Mucosa of descending colon (tissue), 3 donors: ENCODE measurements at regions not wholly inside any gene's neighbourhood (a gene's known extent, or its start where the extent isn't known, plus 50 kb on each side); places are given as distances from the start of the nearest gene placed in this dataset.

ENCODE experiments used
- ATAC-seq: fragments of 200-7000 bp; cut with Tn5 transposase; one replicate; pipeline ENCODE4 v1.9.1; 2020; ENCODE audit warnings: mild to moderate bottlenecking, moderate library complexity
- DNase-seq, 3 donors: peaks; one replicate each; pipeline ENCODE4 v3.0.0-alpha.2; 2020
- H3K36me3 ChIP-seq: fragments of 200-600 bp; one replicate; pipeline ENCODE4 v1.8.0; 2021; ENCODE audit warnings: low read depth, mild to moderate bottlenecking
- H3K4me1 ChIP-seq: fragments of 200-600 bp; one replicate; pipeline ENCODE4 v1.8.0; 2021; ENCODE audit warnings: low read depth, mild to moderate bottlenecking
- H3K4me3 ChIP-seq: fragments of 200-600 bp; one replicate; pipeline ENCODE4 v1.8.0; 2021; ENCODE audit warnings: mild to moderate bottlenecking
- H3K9me3 ChIP-seq: fragments of 200-600 bp; one replicate; pipeline ENCODE4 v1.8.0; 2021; ENCODE audit warnings: mild to moderate bottlenecking
- intact Hi-C, 2 donors: fragments of 100-400 bp; cut with DNase I in 1 of 2; cut with micrococcal nuclease in 1 of 2; formaldehyde crosslinking; loops; one replicate each; pipeline versions ENCODE4 v1.11.0 to v1.11.1; 2022; cut with DNase I, micrococcal nuclease
- TF ChIP-seq, protein P1 (sequence below): fragments of 200-600 bp; IDR thresholded peaks from one replicate; pipeline ENCODE4 v1.8.0; 2022; ENCODE audit warnings: antibody characterized with exemption, mild to moderate bottlenecking
- donor health status: DM: no; HTN: no; CAD: no; lungs with moderate emphysema.
- donor health status: DM: no; HTN: no; CAD: no.
- donor health status: DM: no; HTN: yes; CAD: no.

- Histone ChIP-seq H3K9me3 (no peaks in the 10 kb centered on the region), H3K4me1 (no peaks in the 10 kb centered on the region), H3K36me3 (no peaks in the 10 kb centered on the region), H3K4me3 (no peak overlapping the region)
- no peak for ATAC-seq
- DNase-seq: no peak
- TF ChIP-seq, protein P1, sequence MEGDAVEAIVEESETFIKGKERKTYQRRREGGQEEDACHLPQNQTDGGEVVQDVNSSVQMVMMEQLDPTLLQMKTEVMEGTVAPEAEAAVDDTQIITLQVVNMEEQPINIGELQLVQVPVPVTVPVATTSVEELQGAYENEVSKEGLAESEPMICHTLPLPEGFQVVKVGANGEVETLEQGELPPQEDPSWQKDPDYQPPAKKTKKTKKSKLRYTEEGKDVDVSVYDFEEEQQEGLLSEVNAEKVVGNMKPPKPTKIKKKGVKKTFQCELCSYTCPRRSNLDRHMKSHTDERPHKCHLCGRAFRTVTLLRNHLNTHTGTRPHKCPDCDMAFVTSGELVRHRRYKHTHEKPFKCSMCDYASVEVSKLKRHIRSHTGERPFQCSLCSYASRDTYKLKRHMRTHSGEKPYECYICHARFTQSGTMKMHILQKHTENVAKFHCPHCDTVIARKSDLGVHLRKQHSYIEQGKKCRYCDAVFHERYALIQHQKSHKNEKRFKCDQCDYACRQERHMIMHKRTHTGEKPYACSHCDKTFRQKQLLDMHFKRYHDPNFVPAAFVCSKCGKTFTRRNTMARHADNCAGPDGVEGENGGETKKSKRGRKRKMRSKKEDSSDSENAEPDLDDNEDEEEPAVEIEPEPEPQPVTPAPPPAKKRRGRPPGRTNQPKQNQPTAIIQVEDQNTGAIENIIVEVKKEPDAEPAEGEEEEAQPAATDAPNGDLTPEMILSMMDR: no peak
- intact Hi-C loops: no loop called here
These were observed 314.1 kb downstream of the CD83 start for GRCh38 chr6:14431385-14432330.

- Histone ChIP-seq H3K36me3 (no peaks in the 10 kb centered on the region), H3K4me1 (no peaks in the 10 kb centered on the region), H3K9me3 (no peaks in the 10 kb centered on the region), H3K4me3 (no peak overlapping the region)
- ATAC-seq (no peak), DNase-seq (no peak)
- TF ChIP-seq, protein P1: no peak
- intact Hi-C loops: no loop called here
These were observed 317.5 kb downstream of the CD83 start for GRCh38 chr6:14434916-14435690.

- ATAC-seq: no peak
- TF ChIP-seq, protein P1: no peak
These were observed 319.1 kb downstream of the CD83 start for GRCh38 chr6:14436592-14437132.

GRCh38 chr6:14439419-14439818 lies 321.8 kb downstream of the CD83 start:
- intact Hi-C loops: no loop called here
- H3K4me1 ChIP-seq: no peaks in the 10 kb centered on the region
- H3K4me3 ChIP-seq: no peak overlapping the region
- H3K36me3 ChIP-seq: no peaks in the 10 kb centered on the region
- DNase-seq: no peak
- TF ChIP-seq, protein P1: no peak
- no peaks in the 10 kb centered on the region for H3K9me3 ChIP-seq
- ATAC-seq: no peak

More at GRCh38 chr6:14436592-14437132, 319.1 kb downstream of the CD83 start:
- no peaks in the 10 kb centered on the region for H3K4me1 ChIP-seq
- no peak overlapping the region for H3K4me3 ChIP-seq
- intact Hi-C loops: no loop called here
- no peaks in the 10 kb centered on the region for H3K9me3 ChIP-seq
- H3K36me3 ChIP-seq: no peaks in the 10 kb centered on the region
- no peak for DNase-seq

GRCh38 chr6:14440215-14440910 lies 322.8 kb downstream of the CD83 start:
- intact Hi-C loops: no loop called here
- H3K9me3 ChIP-seq: no peaks in the 10 kb centered on the region
- TF ChIP-seq, protein P1: no peak
- H3K4me1 ChIP-seq: no peaks in the 10 kb centered on the region
- ATAC-seq (no peak), DNase-seq (no peak)
- no peaks in the 10 kb centered on the region for H3K36me3 ChIP-seq
- no peak overlapping the region for H3K4me3 ChIP-seq
